ENCODE measurements at regions not wholly inside any gene's neighbourhood (a gene's known extent, or its start where the extent isn't known, plus 50 kb on each side); places are given as distances from the start of the nearest gene placed in this dataset.

GRCh38 chr7:133190172-133190528 is 62.7 kb upstream of the EXOC4 start:
- in situ Hi-C loops (cut with HindIII; ENCODE audit: low sequenced_read_pairs), result no loop called here

DNA sequence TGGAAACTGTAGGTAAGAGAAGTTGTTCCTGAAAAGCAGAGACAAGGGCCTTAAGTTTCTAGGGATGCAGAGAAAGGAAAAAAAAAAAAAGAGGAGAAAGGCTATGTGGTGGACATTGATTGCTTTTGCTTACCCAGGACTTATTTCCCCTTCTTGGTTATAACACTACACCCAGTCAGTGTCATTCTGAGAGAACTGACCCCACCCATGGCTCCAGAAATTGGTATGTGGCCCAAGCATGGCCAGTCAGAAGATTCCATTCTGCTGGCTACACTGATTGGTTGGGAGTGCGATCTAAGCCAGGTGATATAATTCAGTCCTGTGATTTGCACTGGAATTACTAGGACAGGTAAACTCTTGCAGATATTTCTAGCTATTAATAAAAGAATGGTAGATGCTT is 62.2 kb upstream of the EXOC4 start:
- in situ Hi-C loops (cut with HindIII; ENCODE audit: low sequenced_read_pairs), result no loop called here

DNA sequence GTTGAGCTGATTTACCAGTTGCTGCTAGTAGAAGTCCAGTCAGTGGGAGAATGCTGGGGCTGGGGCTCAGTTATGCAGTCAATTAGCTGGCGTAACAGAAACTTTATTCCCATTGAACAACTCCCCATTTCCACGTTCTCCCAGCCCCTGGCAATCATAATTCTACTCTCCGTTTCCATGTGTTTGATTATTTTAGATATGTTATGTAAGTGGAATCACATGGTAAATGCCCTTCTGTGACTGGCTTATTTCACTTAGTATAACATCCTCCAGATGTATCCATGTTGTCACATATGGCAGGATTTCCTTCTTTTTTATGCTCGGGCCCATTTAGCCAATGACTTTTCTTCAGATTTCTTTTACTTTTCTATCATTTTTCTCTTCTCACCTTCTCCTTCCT is 61.1 kb upstream of the EXOC4 start:
- in situ Hi-C loops (cut with HindIII; ENCODE audit: low sequenced_read_pairs), result no loop called here

DNA sequence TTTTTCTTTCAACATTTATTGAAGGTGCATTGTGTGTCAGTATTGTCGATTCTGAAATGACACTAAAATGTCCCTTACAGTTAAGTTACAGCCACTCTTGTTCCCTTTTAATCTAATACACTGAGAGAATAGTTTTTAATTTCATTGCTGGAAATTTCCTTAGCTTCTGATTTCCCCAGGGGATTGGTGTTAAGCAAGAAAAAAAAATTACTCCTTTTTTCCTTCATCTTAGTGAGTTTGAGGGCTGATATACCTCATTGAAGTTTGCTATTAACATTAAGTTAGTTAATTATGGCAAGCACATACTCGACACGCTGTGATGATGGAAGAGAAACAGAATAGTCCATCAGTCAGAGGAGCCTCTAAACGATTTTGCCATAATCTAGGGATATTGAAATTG is 57.0 kb upstream of the EXOC4 start:
- in situ Hi-C loops (cut with HindIII; ENCODE audit: low sequenced_read_pairs), result no loop called here

DNA sequence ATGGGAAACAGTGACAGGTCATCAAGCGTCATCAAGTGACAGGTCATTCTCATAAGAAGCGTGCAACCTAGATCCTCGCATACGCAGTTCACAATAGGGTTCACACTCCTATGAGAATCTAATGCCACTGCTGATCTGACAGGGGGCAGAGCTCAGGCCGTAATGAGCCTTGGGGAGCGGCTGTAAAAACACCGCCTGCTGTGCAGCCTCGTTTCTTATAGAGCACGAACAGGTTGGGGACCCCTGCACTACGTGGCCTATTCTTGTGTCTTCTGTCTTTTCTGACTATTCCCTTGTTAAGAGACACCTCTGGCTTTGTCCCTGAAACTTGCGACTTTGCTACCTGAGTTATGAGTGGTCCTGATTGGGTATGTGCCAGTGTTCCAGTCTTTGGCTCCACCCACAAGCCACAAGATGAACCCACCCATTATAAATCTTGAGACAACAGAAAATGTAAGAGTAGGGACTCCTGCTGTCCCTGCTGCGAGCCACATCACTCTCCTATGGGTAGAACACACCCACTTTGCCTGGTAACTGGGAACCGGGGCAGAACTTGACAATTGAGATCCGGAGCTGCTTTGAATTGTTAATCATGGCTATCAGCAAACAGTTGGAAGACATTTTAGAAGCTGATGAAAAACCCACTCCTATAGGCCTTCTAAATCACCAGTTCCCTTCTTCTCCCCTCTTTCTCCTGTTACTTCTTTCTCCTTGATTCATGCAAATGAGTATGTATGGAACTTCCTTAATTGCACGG is 55.8 kb upstream of the EXOC4 start:
- in situ Hi-C loops (cut with HindIII; ENCODE audit: low sequenced_read_pairs), result no loop called here

DNA sequence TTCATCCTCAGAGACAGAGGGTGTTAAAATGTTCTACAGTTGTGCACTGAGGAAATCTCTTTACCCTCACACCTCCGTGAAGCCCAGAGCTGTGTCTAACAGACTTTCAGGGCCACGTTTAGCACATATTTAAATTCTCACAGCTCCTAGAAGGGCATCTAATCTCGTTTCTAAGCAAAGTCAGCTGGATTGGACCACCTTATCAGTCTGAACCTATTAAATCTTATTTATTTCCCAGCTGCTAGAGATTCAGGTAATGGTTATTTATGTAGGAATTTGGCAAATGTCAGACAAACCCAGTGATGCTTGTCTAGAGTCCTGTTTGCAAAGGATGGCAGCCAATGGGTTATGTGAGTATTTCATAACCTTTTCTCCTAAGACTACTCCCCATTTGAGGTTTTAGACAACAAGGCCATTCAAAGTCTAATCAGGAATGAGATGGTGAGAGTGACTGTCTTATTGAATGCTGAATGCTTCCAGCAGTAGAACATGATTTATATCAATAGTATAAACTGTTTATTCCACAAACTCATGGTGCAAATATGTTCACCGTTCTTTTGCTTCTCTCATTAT is 54.8 kb upstream of the EXOC4 start:
- in situ Hi-C loops (cut with HindIII; ENCODE audit: low sequenced_read_pairs), result no loop called here

GRCh38 chr7:133199831-133200230 is 53.0 kb upstream of the EXOC4 start:
- in situ Hi-C loops (cut with HindIII; ENCODE audit: low sequenced_read_pairs), result no loop called here

- in situ Hi-C loops (cut with HindIII; ENCODE audit: low sequenced_read_pairs), result no loop called here
These were observed 51.4 kb upstream of the EXOC4 start for GRCh38 chr7:133201470-133201869.

DNA sequence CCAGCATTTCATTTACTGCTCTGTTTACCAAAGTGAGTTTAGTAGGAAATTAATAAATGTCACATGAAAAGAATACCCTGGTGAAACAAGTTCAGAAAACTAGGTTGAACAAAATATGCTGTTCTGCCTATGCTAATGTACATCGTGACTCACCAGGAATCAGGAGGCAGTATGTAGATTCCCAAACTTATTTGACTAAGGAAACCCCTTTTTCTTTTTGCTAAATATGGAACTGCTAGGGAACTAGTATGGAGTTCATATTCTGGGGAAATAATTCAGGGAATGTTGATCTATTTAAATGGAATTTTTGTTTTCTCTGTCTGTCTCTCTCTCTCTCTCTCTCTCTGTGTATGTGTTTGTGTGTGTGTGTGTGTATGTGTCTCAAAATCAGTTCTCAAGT is 49.9 kb upstream of the EXOC4 start:
- in situ Hi-C loops (cut with HindIII; ENCODE audit: low sequenced_read_pairs), result no loop called here
